IMR-90 (cell line): ENCODE measurements at regions not wholly inside any gene's neighbourhood (a gene's known extent, or its start where the extent isn't known, plus 50 kb on each side); places are given as distances from the start of the nearest gene placed in this dataset.

Source experiments
- ATAC-seq: fragments of 200-7000 bp; cut with Tn5 transposase; 2 replicates; pipeline ENCODE4 v1.9.1; 2020; ENCODE audit warnings: low read depth, mild to moderate bottlenecking, moderate library complexity
- BruUV-seq: library from RNA; stranded (reverse); fragments of 400-500 nt; replicated peaks from 2 replicates; lab custom pipeline; 2021; lab: Mats Ljungman, UMichigan
- CTCF ChIA-PET: fragments of 300-600 bp; formaldehyde crosslinking; extraction: SDS; loops from one replicate; lab custom pipeline; 2021; ENCODE audit warnings: antibody characterized with exemption; lab: Yijun Ruan, JAX
- POLR2A ChIA-PET: fragments of 300-600 bp; sonication (Branson Sonifier 250); formaldehyde crosslinking; loops from one replicate; lab custom pipeline; 2022; ENCODE audit warnings: antibody characterized with exemption; ENCODE audit not compliant: unreplicated experiment; lab: Charles Lee
- DNase-seq: peaks from one replicate; pipeline ENCODE4 v3.0.0; 2013
- H2AFZ ChIP-seq: replicated peaks from 2 replicates; pipeline ENCODE3; 2013; ENCODE audit warnings: low read length, mild to moderate bottlenecking; ENCODE audit not compliant: poor library complexity
- H2AK5ac ChIP-seq: 2 replicates; pipeline ENCODE4 v1.6.1; 2013; ENCODE audit warnings: low read depth, low read length, inconsistent platforms
- H2AK9ac ChIP-seq: replicated peaks from 2 replicates; pipeline ENCODE3; 2013; ENCODE audit warnings: mild to moderate bottlenecking, low read depth, low read length, moderate library complexity; ENCODE audit not compliant: poor library complexity
- H2BK120ac ChIP-seq: 2 replicates; pipeline ENCODE4 v1.6.1; 2013; ENCODE audit warnings: low read depth, low read length, inconsistent platforms
- H2BK15ac ChIP-seq: 3 replicates; pipeline ENCODE4 v1.6.1; 2013; ENCODE audit warnings: low read depth, low read length, inconsistent platforms
- H2BK20ac ChIP-seq: 2 replicates; pipeline ENCODE4 v1.6.1; 2013; ENCODE audit warnings: low read depth, mild to moderate bottlenecking, inconsistent platforms, low read length, moderate library complexity
- H2BK5ac ChIP-seq: 2 replicates; pipeline ENCODE4 v1.6.1; 2013; ENCODE audit warnings: mild to moderate bottlenecking, low read depth, low read length, inconsistent platforms; ENCODE audit not compliant: poor library complexity, severe bottlenecking
- H3K14ac ChIP-seq: replicated peaks from 2 replicates; pipeline ENCODE4 v1.6.1; 2013; ENCODE audit warnings: low read depth, low read length, inconsistent platforms
- H3K18ac ChIP-seq: 2 replicates; pipeline ENCODE4 v1.6.1; 2013; ENCODE audit warnings: low read depth, low read length, control low read depth
- H3K23ac ChIP-seq: 2 replicates; pipeline ENCODE4 v1.6.1; 2013; ENCODE audit warnings: low read depth, low read length, inconsistent platforms
- H3K27ac ChIP-seq: 2 replicates; pipeline ENCODE4 v1.5.1; 2013; ENCODE audit warnings: mild to moderate bottlenecking, control low read depth, low read length; ENCODE audit not compliant: insufficient read depth
- H3K27me3 ChIP-seq: 2 replicates; pipeline ENCODE4 v1.6.1; 2013; ENCODE audit warnings: low read length; ENCODE audit not compliant: control insufficient read depth, insufficient read depth
- H3K36me3 ChIP-seq: 2 replicates; pipeline ENCODE4 v1.6.1; 2013; ENCODE audit warnings: low read length, mixed read lengths; ENCODE audit not compliant: control insufficient read depth, insufficient read depth
- H3K4ac ChIP-seq: 2 replicates; pipeline ENCODE4 v1.6.1; 2013; ENCODE audit warnings: low read depth, low read length, inconsistent platforms
- H3K4me1 ChIP-seq: 2 replicates; pipeline ENCODE4 v1.6.1; 2013; ENCODE audit warnings: low read length, mixed read lengths; ENCODE audit not compliant: control insufficient read depth, insufficient read depth
- H3K4me2 ChIP-seq: 2 replicates; pipeline ENCODE4 v1.6.1; 2013; ENCODE audit warnings: low read depth, mild to moderate bottlenecking, control low read depth, low read length, moderate library complexity
- H3K4me3 ChIP-seq: 2 replicates; pipeline ENCODE4 v1.5.1; 2013; ENCODE audit warnings: low read depth, mild to moderate bottlenecking, control low read depth, low read length, moderate library complexity; ENCODE audit not compliant: insufficient read depth
- H3K56ac ChIP-seq: 2 replicates; pipeline ENCODE4 v1.6.1; 2013; ENCODE audit warnings: low read length, inconsistent platforms; ENCODE audit not compliant: insufficient read depth; ENCODE audit errors: extremely low read depth
- H3K79me1 ChIP-seq, 2 experiments: 2 replicates each; pipeline ENCODE4 v1.6.1; 2013; ENCODE audit warnings: low read length in 2 of 2, inconsistent platforms in 1 of 2, low read depth in 1 of 2
- H3K9ac ChIP-seq: 2 replicates; pipeline ENCODE4 v1.6.1; 2013; ENCODE audit warnings: low read depth, low read length, control low read depth
- H3K9me1 ChIP-seq: 2 replicates; pipeline ENCODE4 v1.6.1; 2013; ENCODE audit warnings: low read length, inconsistent platforms; ENCODE audit not compliant: insufficient read depth
- H3K9me3 ChIP-seq: 2 replicates; pipeline ENCODE4 v1.6.1; 2013; ENCODE audit warnings: low read length; ENCODE audit not compliant: control insufficient read depth, insufficient read depth
- H4K20me1 ChIP-seq: 2 replicates; pipeline ENCODE4 v1.6.1; 2013; ENCODE audit warnings: low read length, inconsistent platforms; ENCODE audit not compliant: insufficient read depth
- H4K5ac ChIP-seq: 2 replicates; pipeline ENCODE4 v1.6.1; 2013; ENCODE audit warnings: mild to moderate bottlenecking, low read depth, low read length, control low read depth
- H4K8ac ChIP-seq, 2 experiments: 2 replicates each; pipeline ENCODE4 v1.6.1; 2013; ENCODE audit warnings: low read depth in 2 of 2, low read length in 2 of 2, control low read depth in 1 of 2, inconsistent platforms in 1 of 2
- H4K91ac ChIP-seq: 2 replicates; pipeline ENCODE4 v1.6.1; 2013; ENCODE audit warnings: low read depth, low read length, inconsistent platforms; ENCODE audit not compliant: insufficient read depth
- BHLHE40 ChIP-seq: fragments of 150-350 bp; IDR thresholded peaks from 2 replicates; pipeline ENCODE4 v1.6.1; 2016; ENCODE audit warnings: mild to moderate bottlenecking, low read depth, low read length
- CEBPB ChIP-seq: IDR thresholded peaks from 2 replicates; pipeline ENCODE4 v1.6.1; 2012; ENCODE audit warnings: low read depth, low read length, improper control_type of control experiment
- CHD1 ChIP-seq: IDR thresholded peaks from 2 replicates; pipeline ENCODE4 v1.6.1; 2012; ENCODE audit warnings: low read depth, low read length, improper control_type of control experiment
- ELK1 ChIP-seq: fragments of 150-350 bp; IDR thresholded peaks from 2 replicates; pipeline ENCODE4 v1.6.1; 2016; ENCODE audit warnings: low read depth, mild to moderate bottlenecking, low read length, moderate library complexity, borderline replicate concordance
- FOS ChIP-seq: fragments of 150-350 bp; IDR thresholded peaks from 2 replicates; pipeline ENCODE4 v1.6.1; 2016; ENCODE audit warnings: low read depth, low read length
- MAFK ChIP-seq: IDR thresholded peaks from 2 replicates; pipeline ENCODE4 v1.6.1; 2012; ENCODE audit warnings: low read depth, low read length, improper control_type of control experiment
- MAZ ChIP-seq: IDR thresholded peaks from 2 replicates; pipeline ENCODE4 v1.6.1; 2012; ENCODE audit warnings: low read depth, mild to moderate bottlenecking, low read length, improper control_type of control experiment, moderate library complexity, borderline replicate concordance
- MXI1 ChIP-seq: IDR thresholded peaks from 2 replicates; pipeline ENCODE4 v1.6.1; 2012; ENCODE audit warnings: low read depth, mild to moderate bottlenecking, low read length, moderate library complexity, borderline replicate concordance
- NFE2L2 ChIP-seq: fragments of 150-350 bp; IDR thresholded peaks from 2 replicates; pipeline ENCODE4 v1.6.1; 2016; ENCODE audit warnings: low read depth, mild to moderate bottlenecking, low read length
- POLR2A ChIP-seq: IDR thresholded peaks from 2 replicates; pipeline ENCODE4 v1.6.1; 2012; ENCODE audit warnings: mild to moderate bottlenecking, low read depth, low read length
- RAD21 ChIP-seq: IDR thresholded peaks from 2 replicates; pipeline ENCODE4 v1.6.1; 2012; ENCODE audit warnings: low read length, improper control_type of control experiment
- RCOR1 ChIP-seq: IDR thresholded peaks from 2 replicates; pipeline ENCODE4 v1.6.1; 2012; ENCODE audit warnings: mild to moderate bottlenecking, low read length, improper control_type of control experiment; ENCODE audit not compliant: insufficient replicate concordance
- RFX5 ChIP-seq: IDR thresholded peaks from 2 replicates; pipeline ENCODE4 v1.8.0; 2012; ENCODE audit warnings: low read depth, mild to moderate bottlenecking, low read length, moderate library complexity
- SMC3 ChIP-seq: fragments of 150-350 bp; IDR thresholded peaks from 2 replicates; pipeline ENCODE4 v1.6.1; 2016; ENCODE audit warnings: low read depth, mild to moderate bottlenecking, antibody characterized with exemption, low read length, moderate library complexity
- USF2 ChIP-seq: fragments of 150-350 bp; IDR thresholded peaks from 2 replicates; pipeline ENCODE4 v1.6.1; 2017; ENCODE audit warnings: mild to moderate bottlenecking, antibody characterized with exemption, low read length, low read depth
- WGBS, 2 experiments: methylation state at CpG; one replicate each; pipeline versions ENCODE4 v1.1.5 to v1.1.7; 2013; ENCODE audit warnings: missing lambda C conversion rate in 2 of 2; ENCODE audit not compliant: insufficient read length in 1 of 2; ENCODE audit errors: extremely low coverage in 2 of 2; 5-methylcytosine and 5-hydroxymethylcytosine counted together
- dilution Hi-C: fragments of 300-500 bp; cut with HindIII; formaldehyde crosslinking; loops from one replicate; pipeline ENCODE4 v1.14.3; 2018; ENCODE audit warnings: low sequenced_read_pairs; ENCODE audit not compliant: unreplicated experiment
- in situ Hi-C: fragments of 300-500 bp; cut with MboI; formaldehyde crosslinking; loops from 3 replicates; pipeline ENCODE4 v1.14.3; 2019; ENCODE audit warnings: low sequenced_read_pairs, inconsistent platforms, mixed read lengths
- intact Hi-C: fragments of 100-400 bp; cut with micrococcal nuclease; formaldehyde crosslinking; loops from 2 replicates; pipeline ENCODE4 v1.10.0; 2022
- TF ChIP-seq, protein P1 (sequence below): conservative IDR thresholded peaks from 2 replicates; pipeline ENCODE4 v1.5.1; 2012; ENCODE audit warnings: mild to moderate bottlenecking, low read depth, low read length, improper control_type of control experiment

DNA sequence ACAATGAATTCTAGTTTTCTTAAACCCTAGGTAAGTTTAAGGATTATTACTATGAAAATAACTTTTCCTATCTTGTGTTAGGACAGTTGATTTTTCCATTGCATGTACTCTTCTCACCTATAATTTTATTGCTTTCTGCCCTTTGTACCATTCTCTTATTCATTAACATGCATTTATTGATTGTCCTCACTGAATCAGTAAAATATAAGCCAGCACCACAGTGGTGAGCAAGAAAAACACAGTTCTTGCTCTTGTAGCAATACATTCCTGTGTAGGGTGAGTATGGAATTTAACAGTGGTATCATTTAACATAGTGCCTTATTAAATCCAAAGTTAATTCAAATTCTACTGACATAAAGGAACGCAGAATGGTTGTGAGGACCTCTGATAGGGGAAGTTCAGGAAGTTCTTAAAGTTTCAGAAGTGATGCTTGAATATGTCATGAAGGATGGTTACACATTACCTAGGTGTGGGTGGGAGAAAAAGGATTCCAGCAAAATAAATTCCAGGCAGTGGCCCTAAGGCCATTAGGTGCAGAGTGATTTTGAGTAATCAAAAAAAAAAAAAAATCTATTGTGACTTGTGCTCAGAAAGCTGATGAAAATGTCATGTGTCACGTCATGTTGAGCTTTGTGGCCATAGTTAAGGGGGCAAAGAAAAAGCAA, 104.7 kb upstream of the DSEL start:
- DNase-seq, result no peak
- no peak overlapping the region for H3K14ac ChIP-seq
- H3K4me1 ChIP-seq, result no peaks in the 10 kb centered on the region
- no peak overlapping the region for H2AK9ac ChIP-seq
- no peak overlapping the region for H4K91ac ChIP-seq
- no peaks in the 10 kb centered on the region for H4K20me1 ChIP-seq
- H4K5ac ChIP-seq, result no peak overlapping the region
- no peaks in the 10 kb centered on the region for H3K9me3 ChIP-seq
- no peak overlapping the region for H3K4me2 ChIP-seq
- no peaks in the 10 kb centered on the region for H3K79me1 ChIP-seq
- CTCF ChIA-PET, result no interaction called here
- POLR2A ChIA-PET, result no interaction called here
- H3K56ac ChIP-seq, result no peak overlapping the region
- H2AFZ ChIP-seq, result no peak overlapping the region
- H3K18ac ChIP-seq, result no peak overlapping the region
- no peaks in the 10 kb centered on the region for H3K27me3 ChIP-seq
- no peak overlapping the region for H2AK5ac ChIP-seq
- no peak for ATAC-seq
- H2BK20ac ChIP-seq, result no peak overlapping the region
- H2BK120ac ChIP-seq, result no peak overlapping the region
- no peak overlapping the region for H2BK15ac ChIP-seq
- in situ Hi-C loops (no loop called here), dilution Hi-C loops (no loop called here), intact Hi-C loops (no loop called here)
- H4K8ac ChIP-seq, result no peak overlapping the region
- no peaks in the 10 kb centered on the region for H3K36me3 ChIP-seq
- no peak overlapping the region for H3K4me3 ChIP-seq
- no peak for TF ChIP-seq BHLHE40
- TF ChIP-seq MXI1, result no peak
- TF ChIP-seq SMC3, result no peak
- TF ChIP-seq NFE2L2, result no peak
- no peak for TF ChIP-seq USF2
- TF ChIP-seq, protein P1, sequence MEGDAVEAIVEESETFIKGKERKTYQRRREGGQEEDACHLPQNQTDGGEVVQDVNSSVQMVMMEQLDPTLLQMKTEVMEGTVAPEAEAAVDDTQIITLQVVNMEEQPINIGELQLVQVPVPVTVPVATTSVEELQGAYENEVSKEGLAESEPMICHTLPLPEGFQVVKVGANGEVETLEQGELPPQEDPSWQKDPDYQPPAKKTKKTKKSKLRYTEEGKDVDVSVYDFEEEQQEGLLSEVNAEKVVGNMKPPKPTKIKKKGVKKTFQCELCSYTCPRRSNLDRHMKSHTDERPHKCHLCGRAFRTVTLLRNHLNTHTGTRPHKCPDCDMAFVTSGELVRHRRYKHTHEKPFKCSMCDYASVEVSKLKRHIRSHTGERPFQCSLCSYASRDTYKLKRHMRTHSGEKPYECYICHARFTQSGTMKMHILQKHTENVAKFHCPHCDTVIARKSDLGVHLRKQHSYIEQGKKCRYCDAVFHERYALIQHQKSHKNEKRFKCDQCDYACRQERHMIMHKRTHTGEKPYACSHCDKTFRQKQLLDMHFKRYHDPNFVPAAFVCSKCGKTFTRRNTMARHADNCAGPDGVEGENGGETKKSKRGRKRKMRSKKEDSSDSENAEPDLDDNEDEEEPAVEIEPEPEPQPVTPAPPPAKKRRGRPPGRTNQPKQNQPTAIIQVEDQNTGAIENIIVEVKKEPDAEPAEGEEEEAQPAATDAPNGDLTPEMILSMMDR, result no peak
- no peak for TF ChIP-seq MAZ
- TF ChIP-seq MAFK, result no peak
- TF ChIP-seq CEBPB, result no peak
- TF ChIP-seq POLR2A, result no peak
- TF ChIP-seq FOS, result no peak
- TF ChIP-seq ELK1, result no peak
- no peak for TF ChIP-seq RFX5
- no peak for TF ChIP-seq RCOR1
- no peak for TF ChIP-seq CHD1
- TF ChIP-seq RAD21, result no peak
- no TSS peak for BruUV-seq
- no peak overlapping the region for H2BK5ac ChIP-seq
- H3K27ac ChIP-seq, result no peak overlapping the region
- H3K4ac ChIP-seq, result no peak overlapping the region
- H3K9ac ChIP-seq, result no peak overlapping the region
- H3K23ac ChIP-seq, result no peak overlapping the region
- WGBS, 2 experiments, result no CpG with 5 or more reads among the region's 2 CpGs
- H3K9me1 ChIP-seq, result no peaks in the 10 kb centered on the region
